GM18498 (cell line): ENCODE measurements at regions not wholly inside any gene's neighbourhood (a gene's known extent, or its start where the extent isn't known, plus 50 kb on each side); places are given as distances from the start of the nearest gene placed in this dataset.
"Not testable (repeated sequence)": the region's sequence is repeated elsewhere in the genome, so short reads cannot be mapped to it uniquely, and the experiment has no call there.

ENCODE experiments used
- ATAC-seq: cut with Tn5 transposase; IDR thresholded peaks from one replicate; pipeline ENCODE4 v1.9.1; 2021; ENCODE audit warnings: mild to moderate bottlenecking, moderate library complexity; ENCODE audit not compliant: unreplicated experiment

- ATAC-seq: no peak
These were observed 143.4 kb downstream of the TRIML1 start for GRCh38 chr4:188282471-188283232.

GRCh38 chr4:188287169-188287894 lies 148.1 kb downstream of the TRIML1 start:
- ATAC-seq: no peak

GRCh38 chr4:188289531-188290125 lies 150.4 kb downstream of the TRIML1 start:
- ATAC-seq: no peak

- ATAC-seq: no peak
These were observed 156.7 kb downstream of the TRIML1 start for GRCh38 chr4:188295899-188296298.

GRCh38 chr4:188296331-188296730 lies 157.1 kb downstream of the TRIML1 start:
- ATAC-seq: no peak

GRCh38 chr4:188297873-188298272 lies 158.6 kb downstream of the TRIML1 start:
- no peak for ATAC-seq

- ATAC-seq: no peak
These were observed 159.9 kb downstream of the TRIML1 start for GRCh38 chr4:188299161-188299560.

- ATAC-seq: no peak
These were observed 161.1 kb downstream of the TRIML1 start for GRCh38 chr4:188300385-188300784.

- no peak for ATAC-seq
These were observed 166.4 kb downstream of the TRIML1 start for GRCh38 chr4:188305690-188306089.

- ATAC-seq: no peak
These were observed 168.3 kb downstream of the TRIML1 start for GRCh38 chr4:188307591-188307990.

- ATAC-seq: no peak
These were observed 168.9 kb downstream of the TRIML1 start for GRCh38 chr4:188308142-188308541.

GRCh38 chr4:188316391-188316790 lies 177.2 kb downstream of the TRIML1 start:
- ATAC-seq: no peak

- no peak for ATAC-seq
These were observed 189.7 kb downstream of the TRIML1 start for GRCh38 chr4:188328966-188329365.

GRCh38 chr4:188329521-188329920 lies 190.3 kb downstream of the TRIML1 start:
- ATAC-seq: no peak

GRCh38 chr4:188332265-188332664 lies 193.0 kb downstream of the TRIML1 start:
- ATAC-seq: no peak

- ATAC-seq: no peak
These were observed 197.7 kb downstream of the TRIML1 start for GRCh38 chr4:188336891-188337290.

GRCh38 chr4:188341428-188341827 lies 202.2 kb downstream of the TRIML1 start:
- ATAC-seq: no peak

- ATAC-seq: no peak
These were observed 207.0 kb downstream of the TRIML1 start for GRCh38 chr4:188346171-188346809.

GRCh38 chr4:188347339-188347738 lies 208.1 kb downstream of the TRIML1 start:
- no peak for ATAC-seq

GRCh38 chr4:188349569-188349968 lies 210.3 kb downstream of the TRIML1 start:
- not testable (repeated sequence) for ATAC-seq

- ATAC-seq: no peak
These were observed 224.0 kb downstream of the TRIML1 start for GRCh38 chr4:188363196-188363595.
